ENCODE measurements at regions not wholly inside any gene's neighbourhood (a gene's known extent, or its start where the extent isn't known, plus 50 kb on each side); places are given as distances from the start of the nearest gene placed in this dataset.

DNA sequence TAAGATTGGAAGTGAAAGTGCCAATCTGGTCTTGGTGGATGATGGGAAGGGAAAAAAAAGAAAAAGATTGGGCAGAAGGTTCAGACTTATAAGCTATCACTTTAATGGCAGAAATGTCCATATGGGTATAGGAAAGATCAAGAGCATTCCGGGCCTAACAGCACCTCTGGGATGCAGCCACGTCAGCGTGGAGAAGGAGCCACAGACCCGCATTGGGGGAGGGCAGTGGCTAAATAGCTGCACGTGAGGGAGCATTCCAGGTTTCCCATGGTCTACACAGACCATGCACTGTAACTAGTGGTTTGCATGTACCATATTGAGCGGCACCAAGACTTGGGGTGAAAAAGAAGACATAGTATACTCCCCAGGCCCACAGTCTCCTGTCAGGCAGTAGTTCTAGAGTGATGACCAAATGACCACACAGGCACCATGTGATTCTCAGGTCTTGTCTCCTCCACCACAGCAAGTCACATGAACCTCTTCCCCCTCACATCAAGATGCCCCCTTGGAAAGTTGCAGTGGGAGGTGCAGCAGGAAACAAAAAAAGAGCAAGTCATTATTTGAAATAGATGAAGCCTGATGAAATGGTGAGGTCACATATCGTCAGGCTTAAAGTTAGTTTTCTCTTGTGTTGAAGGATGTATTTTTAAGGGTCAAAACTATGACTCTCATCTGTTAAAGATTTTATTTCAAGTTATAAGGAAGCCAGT, 94.4 kb upstream of the TNFAIP3 start:
- Histone ChIP-seq H2AK5ac (ENCODE audit: low read depth, low read length) (no peak overlapping the region), H3K4me1 (replicated peaks in 1 of 4; ENCODE audit: control insufficient read depth in 3 of 4, insufficient read depth in 4 of 4, low read length in 3 of 4) (no peaks in the 10 kb centered on the region), H3K79me2 (ENCODE audit: control insufficient read depth in 1 of 2, insufficient read depth in 2 of 2, low read length in 2 of 2) (no peaks in the 10 kb centered on the region), H2BK5ac (ENCODE audit: low read depth, low read length) (no peak overlapping the region), H4K20me1 (replicated peaks in 1 of 2; ENCODE audit: control insufficient read depth in 1 of 2, insufficient read depth in 2 of 2, low read length in 2 of 2) (no peaks in the 10 kb centered on the region), H3K23me2 (ENCODE audit: low read depth, low read length) (no peaks in the 10 kb centered on the region), H3K14ac (ENCODE audit: insufficient read length) (no peak overlapping the region), H3K9me3 (ENCODE audit: insufficient read depth in 2 of 2, low read depth in 1 of 2, low read length in 1 of 2) (no peaks in the 10 kb centered on the region; a peak in 1 of 4 replicates), H3K4ac (replicated peaks; ENCODE audit: insufficient read length, low read depth, low read length) (no peak overlapping the region), H3K79me1 (ENCODE audit: low read depth, low read length) (no peaks in the 10 kb centered on the region), H2AFZ (ENCODE audit: low read length) (no peak overlapping the region), H2BK12ac (ENCODE audit: low read depth, low read length) (no peak overlapping the region), H3K27ac (ENCODE audit: low read depth, low read length) (no peak overlapping the region), H4K91ac (replicated peaks; ENCODE audit: insufficient read length, low read length) (no peak overlapping the region), H3K23ac (ENCODE audit: insufficient read length) (no peak overlapping the region), H3K4me3 (ENCODE audit: extremely low read depth in 1 of 4, insufficient read depth in 2 of 4, low read depth in 3 of 4, low read length in 4 of 4) (no peak overlapping the region), H3K27me3 (replicated peaks in 1 of 4; ENCODE audit: control insufficient read depth in 3 of 4, extremely low read depth in 1 of 4, insufficient read depth in 3 of 4, low read length in 3 of 4) (no peaks in the 10 kb centered on the region), H4K8ac (ENCODE audit: extremely low read depth, insufficient read depth, low read length) (no peak overlapping the region), H2BK20ac (ENCODE audit: low read length) (no peak overlapping the region), H2BK15ac (ENCODE audit: low read length) (no peak overlapping the region), H3K18ac (ENCODE audit: extremely low read depth, low read length) (no peak overlapping the region), H3K4me2 (ENCODE audit: insufficient read depth in 1 of 2, low read depth in 2 of 2, low read length in 2 of 2) (no peak overlapping the region), H3K9ac (replicated peaks in 1 of 4; ENCODE audit: extremely low read depth in 1 of 4, low read depth in 3 of 4, low read length in 3 of 4) (no peak overlapping the region), H2BK120ac (replicated peaks; ENCODE audit: low read depth, low read length) (no peak overlapping the region), H4K5ac (ENCODE audit: insufficient read length, low read depth, low read length) (no peak overlapping the region), H3K56ac (replicated peaks; ENCODE audit: insufficient read length, low read depth, low read length) (no peak overlapping the region), H3K36me3 (ENCODE audit: control insufficient read depth in 2 of 4, insufficient read depth in 4 of 4, low read length in 3 of 4) (no peaks in the 10 kb centered on the region)
- FAIRE-seq, result no peak
- DNase-seq (ENCODE audit: low read depth in 1 of 2, low spot score in 2 of 2), result no peak
- ChIA-PET CTCF (ENCODE audit: partially characterized antibody) (no interaction called here), POLR2A (ENCODE audit: partially characterized antibody) (no interaction called here)
- WGBS, 2 experiments (ENCODE audit: extremely low coverage in 1 of 2, insufficient coverage in 1 of 2, insufficient read length in 1 of 2, insufficient replicate concordance in 2 of 2, low coverage in 1 of 2, low lambda C conversion rate in 2 of 2, missing lambda C conversion rate in 1 of 2), result 92% methylated on average over 7 of the region's 7 CpGs; no CpG with 5 or more reads in 1 of the 2 experiments
- TF ChIP-seq CREB1 (IDR thresholded peaks at IDR 0.05) (no peak), SRF (IDR thresholded peaks at IDR 0.05; ENCODE audit: low read depth, low read length) (no peak), RNF2 (IDR thresholded peaks at IDR 0.05; ENCODE audit: borderline replicate concordance, low read depth, low read length, missing control alignments, poor library complexity, severe bottlenecking) (no peak), ASH2L (IDR thresholded peaks at IDR 0.05; ENCODE audit: low read length) (no peak), CTBP2 (IDR thresholded peaks at IDR 0.05; ENCODE audit: borderline replicate concordance, insufficient read depth, insufficient read length, low read length) (no peak), TEAD4 (IDR thresholded peaks at IDR 0.05; ENCODE audit: low read depth, low read length) (no peak), RBBP5 (IDR thresholded peaks at IDR 0.05; ENCODE audit: borderline replicate concordance, low read depth, low read length) (no peak), CBX8 (IDR thresholded peaks at IDR 0.05; ENCODE audit: borderline replicate concordance, low read depth, low read length) (no peak), NRF1 (IDR thresholded peaks at IDR 0.05; ENCODE audit: low read depth, low read length) (no peak), TCF12 (IDR thresholded peaks at IDR 0.05; ENCODE audit: low read depth, low read length) (no peak), SAP30 (IDR thresholded peaks at IDR 0.05; ENCODE audit: insufficient read depth, insufficient replicate concordance, low read length) (no peak), HDAC2 (IDR thresholded peaks at IDR 0.05; ENCODE audit: borderline replicate concordance in 1 of 2, low read depth in 2 of 2, low read length in 2 of 2) (no peak), POLR2A (IDR thresholded peaks at IDR 0.05; ENCODE audit: control extremely low read depth in 1 of 2, low read depth in 2 of 2, low read length in 2 of 2) (no peak)

Data from H1 (cell line).